Transverse colon (tissue), 4 donors: ENCODE measurements at regions not wholly inside any gene's neighbourhood (a gene's known extent, or its start where the extent isn't known, plus 50 kb on each side); places are given as distances from the start of the nearest gene placed in this dataset.

Source experiments
- CTCF ChIP-seq, 5 experiments: fragments of 200-600 bp in 3 of 5; fragments of 450-650 bp in 2 of 5; sonication (generic) in 3 of 5; IDR thresholded peaks; 1 replicate in 2 of 5; 2 replicates in 3 of 5; pipeline ENCODE4 v1.5.1; 2016 to 2017; ENCODE audit warnings: antibody characterized with exemption in 5 of 5, inconsistent platforms in 3 of 5, mild to moderate bottlenecking in 2 of 5, moderate library complexity in 1 of 5
- EP300 ChIP-seq: sonication (generic); formaldehyde crosslinking; IDR thresholded peaks from one replicate; pipeline ENCODE4 v1.6.1; 2017; ENCODE audit warnings: antibody characterized with exemption, low read depth
- POLR2A ChIP-seq: fragments of 450-650 bp; IDR thresholded peaks from one replicate; pipeline ENCODE4 v1.6.1; 2016; ENCODE audit warnings: antibody characterized with exemption, mild to moderate bottlenecking, moderate library complexity
- POLR2AphosphoS5 ChIP-seq, 3 donors: sonication (generic); formaldehyde crosslinking; IDR thresholded peaks; one replicate each; pipeline ENCODE4 v1.6.1; 2016; ENCODE audit warnings: antibody characterized with exemption in 3 of 3

- no peak for TF ChIP-seq CTCF (IDR thresholded peaks at IDR 0.05)
- no peak for TF ChIP-seq POLR2A
- no peak for TF ChIP-seq POLR2AphosphoS5 (IDR thresholded peaks at IDR 0.05)
- no peak for TF ChIP-seq EP300
Observed at GRCh38 chr15:96200357-96200967, 130.0 kb upstream of the NR2F2 start.
